ENCODE measurements at regions not wholly inside any gene's neighbourhood (a gene's known extent, or its start where the extent isn't known, plus 50 kb on each side); places are given as distances from the start of the nearest gene placed in this dataset.

- H3K4me3 ChIP-seq (ENCODE audit: low read length), result no peak overlapping the region
- H3K27ac ChIP-seq (ENCODE audit: low read length), result no peak overlapping the region
- WGBS, result 83% methylated on average over 1 of the region's 1 CpG
- ATAC-seq (no peak), DNase-seq (no peak)
- intact Hi-C loops (cut with DNase I), result no loop called here
- no peaks in the 10 kb centered on the region for H3K9me3 ChIP-seq (ENCODE audit: control insufficient read depth, low read length)
- no peaks in the 10 kb centered on the region for H3K4me1 ChIP-seq (ENCODE audit: control insufficient read depth, insufficient read depth, low read length)
- no peaks in the 10 kb centered on the region for H3K27me3 ChIP-seq (ENCODE audit: control insufficient read depth, insufficient read depth)
Observed at GRCh38 chr4:138298431-138298830, 56.3 kb upstream of the SLC7A11 start.

- H3K27ac ChIP-seq (ENCODE audit: low read length), result no peak overlapping the region
- DNase-seq (no peak), ATAC-seq (no peak)
- intact Hi-C loops (cut with DNase I), result no loop called here
- H3K27me3 ChIP-seq (ENCODE audit: control insufficient read depth, insufficient read depth), result no peaks in the 10 kb centered on the region
- no peak overlapping the region for H3K4me3 ChIP-seq (ENCODE audit: low read length)
- 72% methylated on average over 3 of the region's 3 CpGs for WGBS
- H3K4me1 ChIP-seq (ENCODE audit: control insufficient read depth, insufficient read depth, low read length), result no peaks in the 10 kb centered on the region
- no peaks in the 10 kb centered on the region for H3K9me3 ChIP-seq (ENCODE audit: control insufficient read depth, low read length)
Observed at GRCh38 chr4:138297743-138298405, 55.7 kb upstream of the SLC7A11 start.

- ATAC-seq, result no peak
- WGBS, result 88% methylated on average over 3 of the region's 3 CpGs
- Histone ChIP-seq H3K9me3 (ENCODE audit: control insufficient read depth, low read length) (no peaks in the 10 kb centered on the region), H3K4me3 (ENCODE audit: low read length) (no peak overlapping the region), H3K27ac (ENCODE audit: low read length) (no peak overlapping the region), H3K4me1 (ENCODE audit: control insufficient read depth, insufficient read depth, low read length) (no peaks in the 10 kb centered on the region), H3K27me3 (ENCODE audit: control insufficient read depth, insufficient read depth) (no peaks in the 10 kb centered on the region)
- intact Hi-C loops (cut with DNase I), result no loop called here
- DNase-seq, result no peak
Observed at GRCh38 chr4:138292321-138292720, 50.2 kb upstream of the SLC7A11 start.

All from right cardiac atrium (tissue), 5 donors.